Tibial nerve (tissue), 4 donors: ENCODE measurements at regions not wholly inside any gene's neighbourhood (a gene's known extent, or its start where the extent isn't known, plus 50 kb on each side); places are given as distances from the start of the nearest gene placed in this dataset.

Experiments
- CTCF ChIP-seq, 5 experiments: fragments of 200-600 bp in 3 of 5; fragments of 450-650 bp in 2 of 5; sonication (generic) in 3 of 5; IDR thresholded peaks; one replicate each; pipeline ENCODE4 v1.5.1; 2016 to 2019; ENCODE audit warnings: antibody characterized with exemption in 5 of 5, mild to moderate bottlenecking in 3 of 5, moderate library complexity in 2 of 5
- EP300 ChIP-seq, 2 donors: sonication (generic); formaldehyde crosslinking; IDR thresholded peaks; one replicate each; pipeline ENCODE4 v1.6.1; 2017; ENCODE audit warnings: antibody characterized with exemption in 2 of 2, mild to moderate bottlenecking in 1 of 2
- POLR2A ChIP-seq, 2 donors: fragments of 450-650 bp; IDR thresholded peaks; one replicate each; pipeline ENCODE4 v1.6.1; 2017; ENCODE audit warnings: antibody characterized with exemption in 2 of 2, mild to moderate bottlenecking in 2 of 2, moderate library complexity in 2 of 2

- no peak for TF ChIP-seq CTCF (IDR thresholded peaks at IDR 0.05)
- TF ChIP-seq POLR2A (IDR thresholded peaks at IDR 0.05): no peak
- TF ChIP-seq EP300 (IDR thresholded peaks at IDR 0.05): no peak
Measured at GRCh38 chr18:24656551-24657443, 196.4 kb downstream of the HRH4 start.
